ENCODE measurements at regions not wholly inside any gene's neighbourhood (a gene's known extent, or its start where the extent isn't known, plus 50 kb on each side); places are given as distances from the start of the nearest gene placed in this dataset.

- Histone ChIP-seq H3K9me3 (no peaks in the 10 kb centered on the region), H3K36me3 (no peaks in the 10 kb centered on the region), H3K27me3 (no peaks in the 10 kb centered on the region), H3K4me3 (no peak overlapping the region), H3K27ac (no peak overlapping the region), H3K4me1 (peaks cover 0 to 33% of the 10 kb centered on the region in 2 donors)
- no peak for TF ChIP-seq CTCF (IDR thresholded peaks at IDR 0.05)
- DNase-seq (ENCODE audit: low spot score), result no peak
Measured at GRCh38 chr4:152104356-152104755, 343.5 kb upstream of the GATB start.

GRCh38 chr4:152103181-152103901, 342.5 kb upstream of the GATB start:
- H3K36me3 ChIP-seq, result no peaks in the 10 kb centered on the region
- no peak overlapping the region for H3K4me3 ChIP-seq
- H3K4me1 ChIP-seq, result peaks cover 0 to 27% of the 10 kb centered on the region in 2 donors
- H3K27ac ChIP-seq, result no peak overlapping the region
- no peaks in the 10 kb centered on the region for H3K9me3 ChIP-seq
- no peak for TF ChIP-seq CTCF (IDR thresholded peaks at IDR 0.05)
- no peak for DNase-seq (ENCODE audit: low spot score)
- H3K27me3 ChIP-seq, result no peaks in the 10 kb centered on the region

GRCh38 chr4:152102436-152103000, 341.7 kb upstream of the GATB start:
- DNase-seq (ENCODE audit: low spot score), result no peak
- Histone ChIP-seq H3K4me1 (peaks cover 0 to 27% of the 10 kb centered on the region in 2 donors), H3K27ac (no peak overlapping the region)

GRCh38 chr4:152101556-152102435, 341.0 kb upstream of the GATB start:
- H3K4me1 ChIP-seq, result peaks cover 0 to 25% of the 10 kb centered on the region in 2 donors
- H3K4me3 ChIP-seq, result no peak overlapping the region
- no peak for TF ChIP-seq CTCF (IDR thresholded peaks at IDR 0.05)
- H3K27me3 ChIP-seq, result no peaks in the 10 kb centered on the region
- no peaks in the 10 kb centered on the region for H3K9me3 ChIP-seq
- no peaks in the 10 kb centered on the region for H3K36me3 ChIP-seq
- DNase-seq (ENCODE audit: low spot score), result no peak
- H3K27ac ChIP-seq, result no peak overlapping the region

More at GRCh38 chr4:152102436-152103000, 341.7 kb upstream of the GATB start:
- TF ChIP-seq CTCF (IDR thresholded peaks at IDR 0.05), result no peak
- Histone ChIP-seq H3K27me3 (no peaks in the 10 kb centered on the region), H3K36me3 (no peaks in the 10 kb centered on the region), H3K9me3 (no peaks in the 10 kb centered on the region), H3K4me3 (no peak overlapping the region)

- no peak for TF ChIP-seq CTCF (IDR thresholded peaks at IDR 0.05)
- DNase-seq (ENCODE audit: low spot score), result no peak
- Histone ChIP-seq H3K4me1 (peaks cover 0 to 16% of the 10 kb centered on the region in 2 donors), H3K9me3 (no peaks in the 10 kb centered on the region), H3K27me3 (no peaks in the 10 kb centered on the region), H3K4me3 (no peak overlapping the region), H3K36me3 (no peaks in the 10 kb centered on the region), H3K27ac (peak overlapping the region; percentile 26 to 27)
Measured at GRCh38 chr4:152100379-152101201, 339.8 kb upstream of the GATB start.
